HG03108 (cell line): ENCODE measurements at regions not wholly inside any gene's neighbourhood (a gene's known extent, or its start where the extent isn't known, plus 50 kb on each side); places are given as distances from the start of the nearest gene placed in this dataset.
"Not testable (repeated sequence)": the region's sequence is repeated elsewhere in the genome, so short reads cannot be mapped to it uniquely, and the experiment has no call there.

Experiments used
- ATAC-seq: cut with Tn5 transposase; IDR thresholded peaks from one replicate; pipeline ENCODE4 v1.9.1; 2021; ENCODE audit warnings: moderate library complexity; ENCODE audit not compliant: unreplicated experiment

DNA sequence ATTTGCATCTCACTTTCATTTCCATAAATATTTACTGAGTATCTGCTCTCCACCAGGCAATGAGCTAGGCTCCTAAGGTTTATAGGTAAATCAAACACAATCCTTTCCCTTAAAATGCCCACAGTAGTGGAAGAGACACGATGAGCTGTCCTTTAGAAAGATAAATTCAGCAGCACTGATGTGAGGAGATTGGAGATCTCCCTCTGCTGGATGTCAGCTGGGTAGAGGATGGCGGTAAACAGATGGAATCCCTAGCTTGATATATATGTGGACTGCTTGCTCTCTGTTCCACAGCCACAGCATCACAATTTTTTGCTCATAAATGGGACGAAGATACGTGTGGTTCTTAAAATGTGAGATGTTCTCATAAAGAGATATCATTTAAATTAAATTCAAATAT, 216.4 kb upstream of the RASGEF1B start:
- ATAC-seq, result no peak

DNA sequence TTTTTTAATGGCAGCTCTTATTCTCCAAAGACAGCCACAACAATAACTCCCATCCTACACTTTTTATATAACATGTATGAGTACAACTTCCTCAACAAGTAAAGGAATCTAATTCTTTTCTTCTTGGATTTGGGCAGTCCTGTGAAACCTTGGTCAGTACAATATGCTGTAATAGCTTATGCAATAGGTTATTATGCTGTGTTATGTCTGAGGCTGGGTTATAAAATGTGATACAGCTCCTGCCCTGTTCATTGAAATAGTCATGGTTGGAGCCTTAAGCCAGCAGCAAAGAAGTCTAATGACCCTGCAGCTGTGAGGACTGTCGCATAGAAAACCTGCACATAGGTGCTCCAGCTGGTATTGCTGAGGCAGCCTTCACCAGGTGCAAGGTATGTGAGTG, 215.8 kb upstream of the RASGEF1B start:
- no peak for ATAC-seq

DNA sequence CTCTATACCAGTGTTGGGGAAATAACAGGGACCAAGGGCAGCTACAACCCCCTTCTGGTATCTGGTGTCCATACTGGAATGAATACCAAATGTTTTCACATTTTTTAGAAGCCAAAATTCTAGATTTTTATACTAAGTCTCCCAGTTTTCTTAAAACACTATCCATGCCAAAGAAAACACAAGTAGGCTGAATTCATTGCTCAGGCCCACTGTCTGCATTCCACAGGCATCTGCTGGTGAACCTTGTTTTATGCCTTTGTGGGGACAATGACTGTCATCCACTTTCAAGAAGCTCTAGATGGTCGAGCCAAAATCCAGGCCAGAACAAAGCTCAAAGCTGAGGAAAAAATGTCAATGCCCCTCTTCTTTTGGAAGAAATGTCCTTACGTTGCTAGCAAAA, 213.4 kb upstream of the RASGEF1B start:
- no peak for ATAC-seq

DNA sequence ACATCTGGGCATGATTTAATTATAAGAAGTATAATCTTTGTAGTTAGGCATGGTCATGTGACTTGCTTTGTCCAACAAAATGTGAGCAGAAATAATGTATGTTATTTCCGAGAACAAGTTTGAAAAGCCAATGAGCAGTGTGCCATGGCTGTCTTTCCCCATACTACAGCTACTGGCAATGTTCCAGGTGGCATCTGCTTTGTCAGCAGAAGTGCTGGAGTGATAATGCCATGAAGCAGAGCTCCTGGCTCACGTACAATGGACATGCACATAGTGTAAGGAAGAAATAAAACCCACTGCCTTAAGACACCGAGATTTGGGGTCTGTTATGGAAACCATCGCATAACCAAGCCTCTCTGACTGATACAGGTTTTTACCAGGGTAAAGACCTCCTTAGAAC, 212.6 kb upstream of the RASGEF1B start:
- ATAC-seq, result no peak

DNA sequence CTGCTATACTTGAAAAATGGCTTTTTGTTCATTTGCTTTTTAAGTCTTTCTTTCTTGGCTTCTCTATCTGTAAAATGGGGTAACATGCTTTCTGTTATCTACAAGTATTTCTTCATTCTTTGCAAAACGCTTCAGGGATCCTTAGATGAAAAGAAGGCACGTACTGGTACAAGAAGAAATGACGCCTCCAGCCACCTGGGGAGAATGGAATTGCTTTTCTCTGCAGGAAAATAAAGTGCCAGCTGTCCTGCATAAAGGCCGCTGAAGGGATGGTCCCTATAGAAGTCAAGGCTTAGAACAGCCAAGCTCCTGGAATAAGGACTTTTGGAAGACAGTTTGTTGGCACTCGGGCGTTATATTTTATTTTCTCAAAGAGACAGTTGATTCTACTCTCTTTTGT, 210.8 kb upstream of the RASGEF1B start:
- ATAC-seq, result no peak

DNA sequence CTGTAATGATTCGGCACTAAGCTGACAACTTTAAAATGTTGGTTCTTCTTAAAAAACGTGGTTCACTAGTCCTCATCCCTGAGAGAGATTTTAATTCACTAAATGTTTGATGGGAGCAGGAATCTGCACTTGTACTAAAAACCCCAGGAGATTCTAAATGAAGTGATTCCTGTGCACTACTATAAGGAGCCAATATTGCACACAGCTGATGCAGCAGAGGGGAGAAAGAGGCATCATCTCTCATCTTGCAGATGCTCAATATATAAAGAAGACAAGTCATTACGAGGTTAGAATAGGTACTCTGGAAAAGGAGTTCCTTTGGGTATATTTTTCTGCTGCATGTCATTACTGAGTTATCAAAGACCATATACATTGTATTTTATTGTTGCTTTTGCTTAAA, 207.6 kb upstream of the RASGEF1B start:
- no peak for ATAC-seq

DNA sequence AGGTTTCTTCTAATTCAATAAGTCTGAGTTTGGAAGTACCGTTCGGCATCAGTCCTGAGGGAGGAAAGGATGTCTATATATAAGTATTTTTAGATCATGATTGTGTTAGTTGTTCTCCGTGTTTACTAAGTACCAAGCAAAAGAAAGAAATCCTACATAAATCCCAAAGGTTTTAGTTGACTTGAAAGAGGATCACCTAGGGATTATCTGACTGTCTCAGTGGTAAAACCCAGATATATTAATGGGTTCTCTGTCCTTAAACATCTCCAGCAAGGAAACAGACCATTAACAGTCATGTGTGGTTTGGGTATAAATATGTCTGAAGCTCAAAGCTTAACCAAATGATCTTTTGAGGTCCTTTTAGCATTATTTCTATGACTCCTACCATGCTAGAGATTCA, 207.1 kb upstream of the RASGEF1B start:
- no peak for ATAC-seq

DNA sequence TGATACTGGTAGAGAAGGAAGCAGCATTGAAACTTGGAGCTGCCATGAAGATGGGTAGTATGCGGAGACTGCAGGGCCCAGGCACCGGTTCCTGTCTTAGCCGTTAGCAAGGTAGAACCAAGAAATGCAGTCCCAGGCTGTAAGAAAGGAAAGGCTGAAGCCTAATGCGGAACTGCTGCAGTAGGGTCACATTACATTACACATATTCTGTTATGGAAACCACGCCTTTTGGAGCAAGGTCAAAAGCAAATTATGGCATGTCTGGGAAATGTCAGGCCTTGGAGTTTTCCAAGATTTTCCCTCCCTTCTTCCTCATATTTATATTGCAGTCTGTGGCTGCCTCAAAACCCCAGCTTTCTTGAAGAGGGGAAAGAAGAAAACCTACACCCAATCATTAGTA, 204.8 kb upstream of the RASGEF1B start:
- ATAC-seq, result no peak

DNA sequence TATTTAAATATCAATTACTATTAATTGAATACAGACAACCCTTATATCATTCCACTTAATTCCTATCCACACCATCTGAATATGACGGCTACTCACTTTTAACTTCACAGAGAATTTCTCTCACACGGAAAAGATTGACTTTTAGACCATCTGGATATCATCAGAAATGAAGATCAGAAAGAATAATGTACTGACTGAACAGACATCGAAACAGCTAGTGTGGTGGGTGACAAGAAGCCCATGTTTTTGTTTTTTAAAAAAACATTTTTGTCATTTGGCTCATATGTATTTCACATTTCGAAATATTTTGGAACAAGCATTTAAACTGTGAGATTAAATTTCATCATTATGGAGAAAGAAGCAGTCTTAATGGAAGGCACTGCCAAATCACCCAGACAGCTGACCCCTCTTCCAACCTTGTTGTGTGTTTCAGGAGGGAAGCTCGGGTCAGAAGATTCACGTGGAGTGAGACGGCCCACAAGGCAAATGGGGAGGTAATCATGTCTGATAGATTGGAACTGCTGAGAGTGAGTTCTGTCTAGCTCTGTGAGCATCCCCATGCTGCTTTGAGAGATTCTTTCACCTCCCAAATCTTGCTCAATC, 204.2 kb upstream of the RASGEF1B start:
- ATAC-seq, result no peak

DNA sequence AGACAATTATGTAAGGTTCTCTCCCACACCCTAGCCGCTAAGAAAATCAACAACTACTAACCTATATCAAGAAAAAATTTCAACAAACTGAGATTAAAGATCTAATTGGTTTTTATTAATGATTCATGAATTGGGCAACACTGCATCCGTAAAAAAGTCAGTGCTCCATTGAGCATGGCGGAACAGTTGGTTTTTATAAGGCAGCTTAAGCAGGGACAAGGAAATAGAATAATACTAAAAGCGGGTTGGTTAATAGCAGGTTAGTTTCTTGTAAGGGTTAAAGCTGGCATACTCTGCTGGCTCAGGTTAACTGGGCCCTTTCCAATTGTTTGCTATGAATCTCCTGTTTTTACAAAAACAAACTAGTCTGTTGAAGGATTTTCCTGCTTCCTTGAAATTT, 202.3 kb upstream of the RASGEF1B start:
- no peak for ATAC-seq

DNA sequence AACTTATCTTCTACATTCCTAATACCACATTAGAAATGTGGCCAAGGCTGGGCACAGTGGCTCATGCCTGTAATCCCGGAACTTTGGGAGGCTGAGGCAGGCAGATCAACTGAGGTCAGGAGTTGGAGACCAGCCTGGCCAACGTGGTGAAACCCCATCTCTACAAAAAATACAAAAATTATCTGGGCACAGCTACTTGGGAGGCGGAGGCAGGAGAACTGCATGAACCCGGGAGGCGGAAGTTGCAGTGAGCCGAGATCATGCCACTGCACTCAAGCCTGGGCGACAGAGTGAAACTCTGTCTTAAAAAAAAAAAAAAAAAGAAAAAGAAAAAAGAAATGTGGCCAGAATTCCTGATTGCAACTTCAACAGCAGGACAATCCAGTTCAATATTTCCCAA, 196.6 kb upstream of the RASGEF1B start:
- not testable (repeated sequence) for ATAC-seq

DNA sequence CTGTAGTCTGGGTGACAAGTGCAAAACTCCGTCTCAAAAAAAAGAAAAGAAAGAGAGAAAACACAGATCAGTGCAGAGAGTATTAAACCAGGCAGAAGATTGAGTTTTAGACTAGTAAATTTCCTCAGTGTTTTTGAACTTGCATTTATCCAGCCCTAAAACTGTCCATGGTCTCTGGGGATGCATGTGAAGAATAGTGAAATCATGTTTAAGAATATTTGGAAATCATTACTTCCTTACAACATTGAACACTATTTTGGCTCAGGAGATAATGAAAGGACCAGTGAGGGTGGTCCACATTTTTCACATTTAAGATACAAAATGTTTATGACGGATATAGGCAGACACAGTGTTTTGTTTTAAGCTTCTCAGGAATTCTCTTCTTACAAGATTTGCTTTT, 195.8 kb upstream of the RASGEF1B start:
- ATAC-seq, result no peak

DNA sequence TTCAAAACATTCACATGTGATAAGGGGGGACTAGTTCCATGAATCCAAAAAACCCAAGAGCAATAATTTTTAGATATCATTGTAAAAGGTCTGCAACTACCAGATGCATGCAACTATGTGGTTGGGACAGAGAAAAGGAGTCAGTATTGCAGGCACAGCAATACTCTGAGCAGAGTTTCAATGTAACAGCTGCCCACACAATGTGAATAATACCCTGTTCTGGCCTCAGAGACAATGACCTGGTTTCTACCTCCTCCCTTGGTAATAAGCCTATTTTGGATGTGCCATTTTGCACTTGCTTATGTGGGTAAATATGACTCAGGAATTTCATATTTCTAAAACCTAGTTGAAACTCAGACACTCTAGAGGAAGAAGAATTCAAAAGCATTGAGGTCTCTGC, 194.8 kb upstream of the RASGEF1B start:
- ATAC-seq, result no peak

DNA sequence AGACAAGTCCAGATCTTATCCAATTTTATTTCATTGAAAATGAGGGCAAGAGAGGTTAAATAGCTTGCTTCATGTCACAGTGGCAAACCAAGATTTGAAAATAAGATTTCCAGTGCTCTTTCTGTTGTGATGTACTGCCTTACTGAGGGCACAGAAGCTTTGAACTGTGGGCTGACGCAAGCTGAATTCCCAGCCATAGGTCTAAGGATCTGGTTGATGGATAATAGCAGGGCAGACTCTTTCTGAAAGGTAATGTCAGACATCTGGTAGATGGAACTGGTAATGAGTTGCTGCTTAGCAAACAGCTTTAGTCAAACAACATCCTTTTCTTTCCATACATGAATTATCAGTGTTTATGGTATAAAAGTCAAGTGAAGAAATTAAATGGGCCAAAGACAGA, 193.9 kb upstream of the RASGEF1B start:
- no peak for ATAC-seq

DNA sequence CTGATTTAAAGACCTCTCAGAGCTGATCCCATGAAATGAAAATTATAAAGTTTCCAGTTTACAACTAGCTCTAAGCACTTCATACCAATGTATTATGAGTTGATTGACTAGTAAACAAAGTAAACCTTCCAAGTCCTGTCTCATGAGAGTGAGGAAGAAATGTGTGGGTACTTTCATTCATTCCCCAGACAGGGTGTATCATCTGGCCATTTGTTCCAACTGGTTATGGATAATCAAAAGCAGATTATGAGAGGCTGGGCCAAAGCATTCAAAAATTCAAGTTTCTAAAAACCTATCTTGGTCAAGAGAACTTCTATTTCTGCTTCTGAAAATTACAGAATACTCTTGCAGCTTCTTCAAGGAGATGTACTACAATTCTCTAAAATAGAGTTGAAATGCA, 193.3 kb upstream of the RASGEF1B start:
- no peak for ATAC-seq

DNA sequence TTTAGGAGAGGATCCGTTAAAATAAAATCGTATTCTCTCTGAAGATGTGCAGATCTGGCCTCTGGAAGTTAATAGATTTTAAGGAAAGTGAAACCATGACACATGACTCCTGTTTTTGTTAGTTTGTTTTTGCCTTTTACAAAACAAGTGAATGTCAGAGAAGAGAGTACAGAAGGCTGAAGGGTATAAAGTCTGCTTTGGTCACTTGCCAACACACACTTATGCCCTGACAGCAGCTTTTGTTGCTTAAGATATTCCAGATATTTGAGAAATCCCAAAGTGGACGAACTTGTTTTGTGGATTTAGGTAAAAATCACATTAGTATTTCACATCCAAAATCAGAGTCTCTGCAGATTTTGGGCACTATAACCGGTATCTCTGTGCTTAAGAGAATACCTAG, 192.4 kb upstream of the RASGEF1B start:
- no peak for ATAC-seq

DNA sequence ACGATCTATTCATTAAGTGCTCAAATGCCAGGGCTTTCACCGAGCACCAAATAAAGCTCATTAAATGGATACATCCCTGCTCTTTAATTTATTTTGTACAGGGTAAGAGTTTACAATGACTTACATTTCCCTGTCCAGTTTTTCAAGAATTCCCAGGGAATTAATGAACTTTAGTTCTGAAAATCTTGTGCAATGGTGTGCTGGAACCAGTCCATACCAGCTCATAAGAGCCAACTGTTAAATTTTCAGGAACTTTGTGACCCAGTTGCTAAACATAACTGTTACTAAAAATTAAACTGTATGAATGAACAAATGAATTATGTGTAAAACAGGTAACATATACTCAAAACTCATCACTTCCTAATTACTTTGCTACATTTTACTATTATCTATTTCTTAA, 191.7 kb upstream of the RASGEF1B start:
- ATAC-seq, result no peak

DNA sequence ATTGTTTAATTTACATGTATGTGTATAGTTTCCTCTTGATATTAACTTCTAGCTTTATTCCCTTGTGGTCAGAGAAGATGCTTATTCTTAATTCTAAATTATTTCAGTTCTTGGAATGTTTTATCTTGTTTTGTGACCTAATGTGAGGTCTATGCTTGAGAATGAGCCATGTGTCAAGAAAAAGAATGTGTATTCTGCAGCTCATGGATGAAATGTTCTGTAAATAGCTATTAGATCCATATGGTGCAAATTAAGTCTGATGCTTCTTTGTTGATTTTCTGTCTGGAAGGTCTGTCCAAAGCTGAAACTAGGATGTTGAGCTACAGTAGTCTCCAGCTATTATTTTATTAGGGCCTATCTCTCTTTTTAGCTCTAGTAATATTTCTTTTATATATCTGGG, 187.3 kb upstream of the RASGEF1B start:
- ATAC-seq, result no peak

DNA sequence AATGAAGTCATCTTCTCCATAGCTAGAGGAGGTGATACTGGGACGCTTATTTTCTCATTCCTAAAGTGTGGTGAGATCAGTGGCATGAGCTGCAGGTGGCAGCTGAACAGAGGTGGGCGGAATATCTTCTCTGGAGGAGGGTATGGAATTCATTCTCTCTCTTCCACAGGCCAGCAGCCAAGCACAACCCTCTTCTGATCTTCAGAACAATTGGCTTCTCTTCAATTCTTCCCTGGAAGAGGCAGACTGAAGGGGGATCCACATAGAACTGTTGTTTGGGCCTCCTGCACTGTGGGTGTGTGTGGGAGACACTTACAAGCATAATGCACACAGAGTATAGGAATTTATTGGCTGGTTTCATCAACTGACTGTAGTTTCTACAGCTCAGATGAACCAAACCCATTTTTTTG, 180.4 kb upstream of the RASGEF1B start:
- no peak for ATAC-seq

DNA sequence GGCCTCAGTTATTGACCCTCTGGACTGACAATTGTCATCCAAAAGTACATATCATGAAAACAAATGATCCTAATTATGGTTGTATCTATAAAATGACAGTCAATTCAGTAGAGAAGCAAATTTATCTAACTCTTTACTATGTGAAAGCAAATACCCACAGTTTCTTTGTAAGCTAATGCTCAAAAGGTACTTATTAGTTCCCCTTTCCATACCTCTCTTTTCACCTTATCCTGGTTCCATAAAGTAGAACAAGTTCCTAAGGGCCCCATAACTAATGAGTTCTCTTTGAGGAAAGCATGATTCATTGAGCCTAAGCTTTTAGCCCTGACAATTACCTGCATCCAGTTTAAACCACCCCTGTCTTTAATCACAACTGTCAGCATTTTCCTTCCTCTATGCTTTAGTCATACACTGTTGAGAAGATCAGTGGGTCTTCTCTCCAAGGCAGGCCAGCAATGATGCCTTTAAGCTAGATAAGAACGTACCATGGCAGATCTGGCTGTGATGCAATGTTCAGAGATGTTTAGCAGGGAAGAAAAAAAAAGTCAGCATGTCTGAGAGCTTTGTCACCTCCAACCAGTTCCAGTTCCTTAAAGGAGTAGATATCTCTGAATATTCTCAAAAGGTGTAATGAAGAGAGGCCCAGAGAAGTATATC, 179.7 kb upstream of the RASGEF1B start:
- ATAC-seq, result no peak

DNA sequence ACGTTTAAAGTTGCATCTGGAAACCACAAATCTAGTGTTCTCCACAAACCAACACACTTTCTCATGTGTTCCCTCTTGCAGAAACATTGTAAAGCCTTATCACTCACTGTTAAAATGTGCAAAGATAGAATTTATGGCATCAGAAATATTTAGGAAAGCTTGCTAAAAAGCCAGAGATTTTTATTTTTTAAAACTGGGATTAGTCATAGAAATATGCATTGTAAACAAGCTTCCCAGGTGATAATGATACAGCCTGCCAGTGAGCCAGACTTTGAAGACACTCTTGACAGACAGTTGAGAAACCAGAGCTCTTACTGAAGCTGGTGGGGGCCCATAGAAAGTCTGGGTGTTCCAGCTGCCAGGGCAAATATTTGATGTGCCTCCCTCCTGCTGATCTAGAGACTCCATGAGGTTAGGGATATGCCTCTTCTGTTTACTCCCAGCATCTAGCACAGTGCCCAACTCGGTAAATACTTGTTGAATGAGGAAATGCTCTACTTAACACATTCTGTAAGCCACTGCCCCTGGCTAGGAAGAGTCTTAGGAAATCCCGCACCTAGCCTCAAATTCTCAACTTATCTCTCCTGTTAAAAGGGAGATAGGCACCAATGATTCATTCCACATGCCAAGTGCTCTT, 179.0 kb upstream of the RASGEF1B start:
- ATAC-seq, result no peak

DNA sequence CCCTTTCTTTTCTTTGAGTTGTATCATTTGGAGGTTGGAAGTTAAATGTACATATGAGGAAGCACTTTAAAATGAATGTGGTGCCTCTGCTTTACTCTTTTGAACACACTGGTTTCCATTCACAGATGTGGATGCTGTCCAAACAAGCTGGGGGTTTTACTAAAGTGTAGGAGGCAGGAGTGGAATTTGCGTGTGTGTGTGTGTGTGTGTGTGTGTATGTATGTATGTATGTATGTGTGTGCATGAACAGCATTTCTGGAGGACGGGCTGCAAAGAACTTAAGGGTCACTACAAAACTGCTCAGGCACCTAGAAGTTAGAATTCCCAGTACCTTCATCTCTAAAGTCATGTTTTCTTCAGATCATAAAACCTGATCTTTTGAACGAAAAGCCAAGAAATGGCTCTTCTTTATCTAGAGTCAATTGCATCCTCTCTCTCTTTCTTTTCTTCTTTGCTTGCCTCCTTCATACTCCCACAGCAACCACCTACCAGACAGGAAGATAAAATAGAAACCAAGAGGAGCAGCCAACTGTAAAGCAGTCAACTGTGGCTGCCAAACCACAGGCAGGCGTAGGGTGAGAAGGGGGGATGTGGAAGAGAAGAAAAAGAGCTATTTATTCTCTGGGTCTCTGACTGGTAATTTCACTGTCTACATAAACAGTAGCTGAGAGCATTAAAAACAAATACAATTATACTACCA, 177.0 kb upstream of the RASGEF1B start:
- ATAC-seq, result peak; percentile 94
